ENCODE measurements at regions not wholly inside any gene's neighbourhood (a gene's known extent, or its start where the extent isn't known, plus 50 kb on each side); places are given as distances from the start of the nearest gene placed in this dataset.

DNA sequence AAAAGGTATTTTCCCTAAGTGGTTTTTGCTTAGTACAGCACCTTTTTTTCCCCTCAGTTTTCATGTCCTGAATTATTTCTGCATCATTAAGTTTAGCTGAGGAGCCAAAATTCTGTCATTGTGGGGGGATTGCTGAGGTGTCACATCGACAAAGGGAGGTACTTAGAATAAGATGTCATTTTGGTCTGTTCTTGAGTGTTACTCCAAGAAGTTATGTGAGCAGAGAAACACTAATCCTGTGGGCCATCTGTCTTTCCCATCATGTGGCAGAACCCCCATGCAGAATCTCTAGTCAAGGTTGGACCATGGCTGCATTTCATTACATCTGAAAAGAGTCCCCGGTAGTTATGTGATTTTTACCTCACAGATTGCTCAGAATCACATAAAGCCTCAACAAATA lies 167.8 kb upstream of the CENPW start:
- no peaks in the 10 kb centered on the region for H3K4me1 ChIP-seq
- no peaks in the 10 kb centered on the region for H3K27me3 ChIP-seq
- TF ChIP-seq, protein P1, sequence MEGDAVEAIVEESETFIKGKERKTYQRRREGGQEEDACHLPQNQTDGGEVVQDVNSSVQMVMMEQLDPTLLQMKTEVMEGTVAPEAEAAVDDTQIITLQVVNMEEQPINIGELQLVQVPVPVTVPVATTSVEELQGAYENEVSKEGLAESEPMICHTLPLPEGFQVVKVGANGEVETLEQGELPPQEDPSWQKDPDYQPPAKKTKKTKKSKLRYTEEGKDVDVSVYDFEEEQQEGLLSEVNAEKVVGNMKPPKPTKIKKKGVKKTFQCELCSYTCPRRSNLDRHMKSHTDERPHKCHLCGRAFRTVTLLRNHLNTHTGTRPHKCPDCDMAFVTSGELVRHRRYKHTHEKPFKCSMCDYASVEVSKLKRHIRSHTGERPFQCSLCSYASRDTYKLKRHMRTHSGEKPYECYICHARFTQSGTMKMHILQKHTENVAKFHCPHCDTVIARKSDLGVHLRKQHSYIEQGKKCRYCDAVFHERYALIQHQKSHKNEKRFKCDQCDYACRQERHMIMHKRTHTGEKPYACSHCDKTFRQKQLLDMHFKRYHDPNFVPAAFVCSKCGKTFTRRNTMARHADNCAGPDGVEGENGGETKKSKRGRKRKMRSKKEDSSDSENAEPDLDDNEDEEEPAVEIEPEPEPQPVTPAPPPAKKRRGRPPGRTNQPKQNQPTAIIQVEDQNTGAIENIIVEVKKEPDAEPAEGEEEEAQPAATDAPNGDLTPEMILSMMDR (IDR thresholded peaks at IDR 0.05; ENCODE audit: low read depth, low read length) = no peak

DNA sequence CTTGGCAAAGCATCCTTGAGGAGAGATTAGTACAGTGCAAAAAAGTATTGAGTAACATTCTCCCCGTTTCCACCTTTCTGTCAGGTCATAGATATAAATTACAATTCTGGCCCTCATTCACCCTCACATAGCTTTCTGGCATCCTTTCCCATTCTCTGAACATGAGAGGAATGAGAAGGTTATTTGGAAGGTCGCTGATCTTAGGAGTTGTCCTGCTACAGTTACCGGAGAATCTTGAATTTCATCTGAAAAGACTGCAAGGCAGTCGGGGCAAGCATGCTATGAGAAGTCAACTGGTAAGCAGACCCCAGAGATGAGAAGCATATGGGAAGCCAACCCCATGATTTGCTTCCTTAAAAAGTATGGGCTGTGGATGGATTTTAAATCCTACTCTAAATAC lies 166.7 kb upstream of the CENPW start:
- TF ChIP-seq, protein P1 (IDR thresholded peaks at IDR 0.05; ENCODE audit: low read depth, low read length) = no peak
- no peaks in the 10 kb centered on the region for H3K4me1 ChIP-seq
- no peak for DNase-seq

More for the DNA sequence above, 167.8 kb upstream of the CENPW start:
- Histone ChIP-seq H3K4me3 (ENCODE audit: low read depth, low read length) (no peak overlapping the region), H3K36me3 (no peaks in the 10 kb centered on the region), H3K9me3 (no peaks in the 10 kb centered on the region)
- no peak for DNase-seq

DNA sequence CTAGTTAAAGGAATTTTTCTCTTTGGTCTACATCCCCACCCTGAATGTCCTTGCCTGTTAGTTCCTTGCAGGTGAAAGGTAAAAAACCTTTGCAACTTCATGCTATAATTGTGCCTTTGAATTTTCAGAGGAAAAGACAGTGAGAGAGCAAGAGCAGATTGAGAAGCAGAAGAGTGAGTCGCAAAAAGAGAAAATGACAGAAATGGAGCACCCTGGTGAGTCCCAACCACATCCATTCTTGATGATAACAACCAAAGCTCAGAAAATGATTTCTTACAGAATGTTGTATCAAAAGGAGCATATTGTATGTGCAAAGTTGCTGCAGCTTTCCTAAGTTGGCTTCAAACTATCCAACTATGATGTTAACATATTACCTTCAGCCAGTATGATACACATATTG lies 165.2 kb upstream of the CENPW start:
- TF ChIP-seq, protein P1 (IDR thresholded peaks at IDR 0.05; ENCODE audit: low read depth, low read length) = no peak
- H3K9me3 ChIP-seq = no peaks in the 10 kb centered on the region
- DNase-seq = no peak

More for the DNA sequence above, 166.7 kb upstream of the CENPW start:
- H3K36me3 ChIP-seq = no peaks in the 10 kb centered on the region
- H3K4me3 ChIP-seq (ENCODE audit: low read depth, low read length) = no peak overlapping the region
- H3K9me3 ChIP-seq = no peaks in the 10 kb centered on the region
- H3K27me3 ChIP-seq = no peaks in the 10 kb centered on the region

DNA sequence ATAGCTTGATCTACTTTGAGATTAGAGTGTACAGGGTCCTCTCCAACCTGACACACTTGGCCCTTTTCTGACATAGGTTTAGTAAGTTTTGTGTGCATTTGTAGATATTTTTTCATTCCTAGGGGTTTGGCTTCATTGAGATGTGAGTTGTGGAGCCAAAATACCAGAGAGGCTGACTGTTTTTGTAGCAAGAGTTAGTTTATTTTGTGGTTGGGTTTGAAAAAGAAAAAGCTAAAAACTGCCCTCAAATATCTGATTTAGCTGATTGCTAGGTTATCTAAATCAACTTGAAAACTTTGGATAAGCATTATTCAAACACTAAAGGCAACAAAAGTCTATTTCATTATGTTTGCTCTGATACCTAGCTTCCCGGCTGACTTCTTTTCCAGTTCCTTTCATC lies 164.7 kb upstream of the CENPW start:
- Histone ChIP-seq H3K9me3 (no peaks in the 10 kb centered on the region), H3K4me1 (no peaks in the 10 kb centered on the region), H3K4me3 (ENCODE audit: low read depth, low read length) (no peak overlapping the region), H3K36me3 (no peaks in the 10 kb centered on the region), H3K27me3 (no peaks in the 10 kb centered on the region)
- TF ChIP-seq, protein P1 (IDR thresholded peaks at IDR 0.05; ENCODE audit: low read depth, low read length) = no peak
- no peak for DNase-seq

More for the DNA sequence above, 165.2 kb upstream of the CENPW start:
- Histone ChIP-seq H3K36me3 (no peaks in the 10 kb centered on the region), H3K27me3 (no peaks in the 10 kb centered on the region), H3K4me1 (no peaks in the 10 kb centered on the region), H3K4me3 (ENCODE audit: low read depth, low read length) (no peak overlapping the region)

DNA sequence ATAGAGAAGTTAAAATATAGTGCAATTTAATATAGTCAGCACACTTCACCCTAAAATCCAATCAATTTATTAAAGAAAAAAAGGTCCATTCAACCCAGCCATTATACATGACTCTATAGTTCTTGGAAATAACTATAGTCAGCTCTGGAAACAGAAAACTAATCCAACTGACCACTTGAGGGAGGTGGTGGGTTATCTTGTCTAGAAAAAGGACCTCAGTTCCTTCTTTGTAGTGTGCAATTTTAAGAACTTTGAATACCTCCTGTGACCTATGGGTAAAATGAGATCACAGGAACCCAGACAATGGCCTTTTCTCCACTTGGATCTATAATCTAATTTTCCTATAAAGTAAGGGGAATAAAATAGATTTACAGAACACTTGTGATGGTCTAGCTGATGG lies 163.6 kb upstream of the CENPW start:
- Histone ChIP-seq H3K36me3 (no peaks in the 10 kb centered on the region), H3K4me1 (no peaks in the 10 kb centered on the region), H3K27me3 (no peaks in the 10 kb centered on the region), H3K4me3 (ENCODE audit: low read depth, low read length) (no peak overlapping the region), H3K9me3 (no peaks in the 10 kb centered on the region)
- DNase-seq = no peak
- TF ChIP-seq, protein P1 (IDR thresholded peaks at IDR 0.05; ENCODE audit: low read depth, low read length) = peak; percentile 68

DNA sequence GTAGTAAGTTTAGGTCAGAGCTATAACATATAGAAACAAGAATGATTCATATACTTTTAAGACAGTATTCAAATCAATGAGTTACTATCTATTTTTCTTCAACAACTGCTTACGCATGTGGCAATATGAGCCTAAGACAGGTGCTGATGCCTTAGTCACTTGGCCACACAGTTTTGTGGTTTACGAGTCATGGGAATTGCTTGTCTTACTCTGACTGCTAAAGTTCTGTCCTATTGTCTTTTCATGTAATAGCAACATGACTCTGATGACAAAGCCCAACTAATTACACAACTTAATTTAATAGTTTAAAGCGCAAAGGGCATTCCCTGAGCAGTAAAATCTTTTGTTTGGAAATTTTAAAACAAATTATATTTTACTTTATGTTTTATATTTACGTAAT lies 159.3 kb upstream of the CENPW start:
- no peaks in the 10 kb centered on the region for H3K9me3 ChIP-seq
- H3K36me3 ChIP-seq = no peaks in the 10 kb centered on the region
- no peak for DNase-seq
- no peaks in the 10 kb centered on the region for H3K27me3 ChIP-seq
- H3K4me3 ChIP-seq (ENCODE audit: low read depth, low read length) = no peak overlapping the region
- no peaks in the 10 kb centered on the region for H3K4me1 ChIP-seq
- TF ChIP-seq, protein P1 (IDR thresholded peaks at IDR 0.05; ENCODE audit: low read depth, low read length) = no peak

Measured in BE2C (cell line).